ENCODE measurements at regions not wholly inside any gene's neighbourhood (a gene's known extent, or its start where the extent isn't known, plus 50 kb on each side); places are given as distances from the start of the nearest gene placed in this dataset.

DNA sequence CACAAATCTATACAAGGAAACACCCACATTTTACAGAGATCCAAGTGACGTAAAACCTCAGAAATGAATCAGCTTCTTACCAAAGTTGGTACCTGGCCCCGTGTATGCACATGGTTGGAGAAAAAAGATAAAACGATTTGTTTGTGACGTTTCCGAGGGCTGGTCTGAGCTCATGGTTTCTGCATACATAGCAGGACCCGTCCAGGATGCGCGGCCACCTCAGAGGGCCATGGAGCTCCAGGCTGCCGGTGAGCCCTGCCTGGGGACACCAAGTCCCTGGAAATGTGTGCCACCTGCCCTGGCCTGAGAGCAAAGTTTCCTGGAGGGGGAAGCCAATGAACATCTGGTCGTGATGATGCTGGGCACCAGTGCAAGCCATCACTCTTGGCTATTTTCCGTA is 402.6 kb upstream of the MKI67 start:
- no peak for DNase-seq (ENCODE audit: low read depth)

DNA sequence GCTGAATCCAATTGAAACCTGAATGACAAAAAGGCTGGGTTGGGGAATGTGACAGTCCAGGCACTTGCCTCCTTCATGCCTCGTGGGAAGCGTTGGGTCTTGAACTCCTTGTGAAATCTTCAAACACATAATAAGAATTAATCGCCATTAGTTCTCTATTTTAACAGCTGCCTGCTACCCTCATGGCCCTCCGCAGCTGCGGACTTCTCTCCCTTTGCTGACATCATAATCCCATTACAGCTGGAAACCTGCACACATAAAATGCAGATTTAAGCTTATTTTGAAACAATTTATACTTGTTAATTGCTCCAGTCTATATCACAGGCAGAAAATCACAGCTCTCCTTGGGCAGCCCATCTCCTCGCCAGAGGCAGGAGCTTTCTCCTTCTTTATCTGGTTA is 403.0 kb upstream of the MKI67 start:
- DNase-seq (ENCODE audit: low read depth) = no peak

DNA sequence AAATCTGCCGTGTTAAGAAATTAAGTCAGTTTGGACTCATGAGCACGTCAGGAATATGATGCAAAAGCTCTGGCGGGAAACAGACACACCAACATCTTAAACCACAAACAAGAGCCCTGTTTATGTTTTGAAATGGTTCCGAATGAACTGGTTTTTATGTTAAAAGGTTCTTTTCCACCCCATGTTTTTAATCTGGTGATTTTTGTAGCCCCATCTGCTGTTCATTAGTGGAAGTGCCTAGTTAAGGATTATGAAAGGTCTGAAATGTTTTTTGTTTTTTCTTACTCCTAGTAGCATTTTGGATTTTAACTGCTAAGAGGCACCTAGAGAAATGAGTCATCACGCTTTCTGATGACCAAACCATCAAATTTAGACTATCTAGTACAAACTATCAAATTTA is 404.1 kb upstream of the MKI67 start:
- peak; percentile 6 for DNase-seq (ENCODE audit: low read depth)

DNA sequence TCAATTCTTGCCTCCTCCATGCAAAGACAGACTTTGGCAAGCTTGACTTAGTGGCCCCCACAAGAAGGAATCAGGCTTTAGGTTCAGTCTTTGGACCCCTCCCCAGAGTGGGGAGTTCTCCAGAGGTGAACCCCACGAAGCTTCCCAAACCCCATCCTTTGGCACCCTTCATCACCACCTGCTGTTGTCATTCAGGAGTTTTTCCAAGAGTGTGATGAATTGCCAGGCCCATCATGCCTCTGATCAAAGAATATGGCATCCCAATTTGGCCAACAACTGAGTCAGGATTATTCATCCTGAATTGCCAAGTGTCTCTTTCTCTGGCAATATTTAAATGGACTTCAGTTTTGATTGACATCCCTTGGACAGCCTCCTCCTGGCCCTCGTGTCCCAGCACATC is 404.7 kb upstream of the MKI67 start:
- no peak for DNase-seq (ENCODE audit: low read depth)

DNA sequence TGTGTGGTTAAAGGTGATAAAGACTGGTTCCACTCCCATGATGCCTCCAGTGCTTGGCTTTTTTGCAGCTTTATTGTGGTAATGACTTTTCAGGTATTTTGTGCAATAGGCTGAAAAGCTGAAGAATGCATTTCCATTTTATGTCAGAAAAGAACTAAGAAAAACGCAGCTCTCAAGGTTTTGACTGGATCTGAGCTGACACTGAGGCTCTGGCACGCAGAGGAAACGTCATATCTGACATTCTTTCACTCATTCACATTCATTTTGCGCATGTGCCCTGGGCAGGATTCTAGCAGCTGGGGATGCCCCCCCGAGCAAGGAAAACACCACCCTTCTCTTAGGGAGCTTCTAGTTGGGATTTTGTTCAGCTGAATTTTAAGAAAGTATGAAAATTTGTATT is 408.5 kb upstream of the MKI67 start:
- no peak for DNase-seq (ENCODE audit: low read depth)

DNA sequence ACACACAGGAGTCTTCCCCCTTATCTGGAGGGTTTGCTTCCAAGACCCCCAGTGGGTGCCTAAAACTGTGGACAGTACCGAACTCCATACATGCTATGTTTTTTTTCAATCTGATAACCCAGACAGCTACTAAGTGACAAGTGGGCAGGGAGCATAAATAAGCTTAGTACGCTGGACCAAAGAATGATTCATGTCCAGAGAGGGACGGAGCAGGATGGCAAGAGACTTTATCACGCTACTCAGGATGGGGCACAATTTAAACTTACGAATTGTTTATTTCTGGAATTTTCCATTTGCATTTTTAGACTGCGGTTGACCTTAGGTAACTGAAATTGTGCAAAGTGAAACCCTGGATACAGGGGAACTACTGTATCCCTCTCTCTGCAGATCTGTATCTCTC is 410.0 kb upstream of the MKI67 start:
- no peak for DNase-seq (ENCODE audit: low read depth)

DNA sequence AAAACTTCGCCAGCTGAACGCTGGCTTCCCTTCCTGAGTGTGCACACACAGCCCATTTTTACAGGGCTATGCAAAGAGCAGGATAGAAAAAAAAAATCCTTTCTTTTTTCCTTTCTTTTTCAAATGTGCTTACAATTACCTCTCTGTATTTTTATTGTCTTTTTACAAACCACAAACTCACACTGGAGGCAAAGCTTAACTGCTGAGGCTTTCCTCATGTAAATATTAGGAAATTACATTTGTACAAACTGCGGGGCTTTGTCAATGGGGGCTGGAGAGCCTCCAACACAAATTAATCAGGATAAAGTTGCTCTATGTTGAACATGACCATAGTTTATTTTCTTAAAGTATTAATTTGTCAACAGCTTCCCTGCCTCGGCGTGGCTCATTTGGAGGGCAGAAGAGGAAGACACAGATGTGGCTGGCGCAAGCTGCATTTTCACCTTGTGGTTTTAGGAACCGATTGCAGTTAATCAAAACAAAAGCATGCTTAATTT is 411.7 kb upstream of the MKI67 start:
- no peak for DNase-seq (ENCODE audit: low read depth)

DNA sequence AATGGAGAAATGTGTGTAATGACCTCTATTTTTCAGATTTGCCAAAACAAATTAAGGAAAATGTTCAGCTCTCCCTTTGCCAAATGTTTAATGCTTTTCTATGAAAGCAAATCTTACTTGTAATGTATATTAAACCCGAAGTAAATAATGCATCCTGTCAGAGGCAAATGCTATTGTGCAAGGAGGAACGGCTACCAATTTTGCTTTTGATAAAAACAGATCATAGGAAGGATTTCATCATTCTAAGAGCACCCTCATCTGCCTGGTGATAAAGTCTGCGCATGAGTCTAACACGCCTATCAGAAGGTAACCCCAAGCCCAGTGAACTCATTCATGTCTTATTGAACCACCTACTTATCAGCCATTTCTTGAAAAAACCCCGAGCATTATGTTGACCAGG is 412.4 kb upstream of the MKI67 start:
- no peak for DNase-seq (ENCODE audit: low read depth)

DNA sequence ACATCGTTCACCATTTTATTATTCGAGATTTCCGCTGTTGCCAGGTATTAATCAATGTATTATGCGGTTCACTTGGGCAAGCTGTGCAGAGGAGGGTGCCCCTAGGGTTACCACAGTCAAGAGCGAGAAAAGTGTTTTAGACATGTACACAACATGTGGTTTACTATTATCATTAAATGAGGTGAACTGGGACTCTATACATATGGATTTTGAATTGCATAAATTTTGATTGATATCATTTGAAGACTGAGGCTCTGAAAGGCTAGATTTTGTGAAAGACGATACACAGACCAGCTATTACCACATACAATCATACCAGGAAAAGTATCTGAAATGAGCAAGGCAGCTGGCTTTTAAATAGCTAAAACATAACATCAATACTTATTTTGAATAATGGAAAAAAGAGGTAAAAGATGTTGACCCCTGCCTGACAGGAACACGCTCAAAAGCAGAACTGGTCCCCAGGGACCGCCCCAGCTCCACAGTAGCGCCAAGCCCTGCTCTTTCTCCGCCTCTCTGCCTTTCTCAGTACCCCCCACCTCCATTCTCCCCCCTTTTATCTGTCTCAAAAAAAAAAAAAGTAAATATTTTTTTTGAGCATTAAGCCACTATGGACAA is 413.4 kb upstream of the MKI67 start:
- DNase-seq (ENCODE audit: low read depth) = no peak

DNA sequence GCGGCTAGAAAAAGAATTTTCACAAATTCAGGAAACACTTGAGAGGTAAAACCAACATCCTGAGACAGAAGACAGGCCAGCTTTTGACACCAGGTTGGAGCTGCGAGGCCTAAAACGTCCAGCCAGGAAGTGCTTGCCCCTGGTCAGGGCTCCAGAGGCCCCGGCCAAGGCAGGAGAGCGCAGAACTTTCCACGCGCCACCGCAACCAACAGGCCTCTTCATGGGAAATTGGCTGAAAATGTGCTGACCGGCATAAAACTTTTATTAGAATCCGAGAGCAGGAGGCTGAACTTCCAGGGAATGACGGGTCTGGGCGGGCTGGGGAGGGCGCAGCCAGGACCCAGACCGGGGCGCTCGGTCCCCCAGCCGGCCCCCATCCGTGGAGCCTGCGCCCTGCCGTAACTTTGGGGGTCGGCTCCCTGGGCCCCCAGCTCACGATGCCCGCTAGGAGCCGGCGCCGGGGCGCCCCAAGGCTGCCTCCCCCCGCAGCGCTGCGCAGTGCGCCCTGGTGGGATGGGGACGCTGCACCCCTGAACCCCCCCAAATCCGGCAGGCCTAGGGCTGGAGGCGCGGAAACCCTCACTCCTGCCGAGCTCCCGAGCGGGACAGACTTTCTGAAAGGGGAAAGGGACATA is 414.0 kb upstream of the MKI67 start:
- no peak for DNase-seq (ENCODE audit: low read depth)

DNA sequence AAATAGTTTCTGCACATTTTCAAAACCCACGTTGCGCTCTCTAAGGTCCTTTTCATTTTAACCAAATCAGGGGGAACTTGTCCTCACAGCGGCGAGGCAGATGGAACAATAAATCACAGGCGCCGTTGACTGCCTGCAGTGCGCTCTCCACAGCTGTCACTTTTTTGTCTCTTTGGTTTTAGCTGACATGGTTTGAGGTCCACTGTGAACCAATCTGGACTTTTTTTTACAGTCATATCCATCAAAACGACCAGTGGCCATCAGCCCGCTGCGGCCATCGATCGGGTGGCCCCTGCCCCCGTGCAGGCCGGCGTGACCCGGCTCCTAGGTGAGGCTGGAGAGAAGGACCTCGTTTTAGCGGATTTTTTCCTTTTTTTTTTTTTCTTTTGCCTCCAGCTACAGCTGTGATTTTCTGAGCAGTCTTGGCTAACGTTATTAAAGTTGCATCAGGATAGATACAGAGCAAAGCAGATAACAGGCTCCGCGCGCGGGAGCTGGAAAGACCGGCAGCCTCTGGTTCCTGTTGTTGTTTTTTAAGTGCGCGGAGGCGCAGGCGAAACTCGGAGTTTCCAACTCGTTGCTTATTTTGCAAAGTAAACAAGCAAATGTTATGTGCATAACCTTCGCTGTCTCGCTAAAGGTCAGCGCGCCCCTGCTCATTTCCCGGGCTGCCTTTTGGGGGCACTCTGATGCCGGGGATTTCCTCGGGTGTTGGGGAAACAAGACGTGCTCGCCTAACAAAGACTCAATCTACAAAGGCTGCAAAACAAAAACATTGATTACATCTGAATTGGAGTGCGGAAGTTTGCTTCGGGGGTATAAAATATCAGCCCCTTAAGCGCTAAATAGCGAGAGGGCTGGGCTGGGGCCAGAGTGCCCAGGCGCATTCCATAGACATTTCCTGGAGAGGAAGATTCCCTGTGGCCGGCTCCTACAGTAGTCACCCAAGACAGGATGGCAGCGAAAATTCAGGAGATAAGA is 414.8 kb upstream of the MKI67 start:
- no peak for DNase-seq (ENCODE audit: low read depth)

DNA sequence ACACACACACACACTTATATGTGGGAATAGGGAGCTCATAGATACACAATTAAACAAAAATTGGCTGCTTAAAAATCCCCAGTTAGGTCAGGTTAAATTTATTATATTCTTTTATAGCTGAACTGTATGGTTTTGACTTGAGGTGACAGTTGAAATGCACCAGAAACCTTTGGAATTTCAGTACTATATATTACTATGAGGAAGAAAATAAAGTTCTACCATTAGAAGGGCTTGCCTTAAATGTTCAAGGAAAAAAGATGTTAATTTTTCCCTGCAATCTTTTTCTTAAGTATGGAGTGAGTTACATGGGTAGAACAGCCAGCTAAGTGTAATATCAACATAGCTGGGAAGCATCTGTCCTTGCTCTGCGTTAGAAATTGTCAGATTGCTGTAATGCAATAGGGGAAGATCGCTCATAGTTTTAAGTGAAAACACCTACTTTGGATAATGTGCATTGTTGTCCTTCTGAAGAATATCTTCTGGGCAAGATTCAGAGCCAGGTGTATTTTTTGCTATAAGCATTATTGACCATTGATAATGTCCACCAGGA is 415.8 kb upstream of the MKI67 start:
- DNase-seq (ENCODE audit: low read depth) = no peak

DNA sequence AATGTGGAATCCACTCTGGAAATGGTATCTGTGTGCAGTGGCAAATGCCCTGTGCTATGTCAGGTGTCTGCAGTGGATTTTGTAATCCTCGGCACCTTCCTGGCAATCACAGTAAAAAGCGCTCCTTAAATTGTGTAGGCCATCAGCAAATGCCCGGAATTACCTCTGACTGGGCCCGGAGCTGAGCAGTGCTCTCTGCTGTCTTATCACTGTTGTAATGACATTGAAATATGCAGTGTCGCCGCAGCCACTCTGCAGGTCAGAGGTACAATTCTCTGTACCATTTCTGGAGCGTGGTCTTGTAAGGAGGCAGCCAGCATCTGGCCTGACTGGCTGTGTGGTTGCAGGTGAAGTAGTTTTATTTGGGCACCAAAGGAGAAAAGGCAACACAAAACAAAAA is 416.4 kb upstream of the MKI67 start:
- DNase-seq (ENCODE audit: low read depth) = no peak

DNA sequence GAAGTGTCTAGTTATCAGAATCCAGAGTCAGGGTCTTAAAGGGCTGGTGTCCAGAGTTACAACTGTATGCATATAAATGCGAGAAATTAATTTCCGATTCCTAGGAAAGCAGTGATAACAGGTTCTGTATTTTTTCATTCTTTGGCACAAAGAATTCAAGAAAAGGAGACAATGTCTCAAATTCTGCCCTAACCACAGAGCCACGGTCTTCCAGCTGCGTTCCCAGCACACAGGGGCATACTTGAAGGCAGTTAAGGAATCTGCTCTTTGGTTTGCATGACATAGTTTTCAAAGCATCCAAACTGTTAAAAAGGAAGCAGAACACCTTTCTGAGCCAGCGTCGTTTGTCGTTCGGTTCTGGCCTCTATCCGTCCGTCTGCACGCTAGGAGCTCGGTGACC is 416.9 kb upstream of the MKI67 start:
- DNase-seq (ENCODE audit: low read depth) = no peak

DNA sequence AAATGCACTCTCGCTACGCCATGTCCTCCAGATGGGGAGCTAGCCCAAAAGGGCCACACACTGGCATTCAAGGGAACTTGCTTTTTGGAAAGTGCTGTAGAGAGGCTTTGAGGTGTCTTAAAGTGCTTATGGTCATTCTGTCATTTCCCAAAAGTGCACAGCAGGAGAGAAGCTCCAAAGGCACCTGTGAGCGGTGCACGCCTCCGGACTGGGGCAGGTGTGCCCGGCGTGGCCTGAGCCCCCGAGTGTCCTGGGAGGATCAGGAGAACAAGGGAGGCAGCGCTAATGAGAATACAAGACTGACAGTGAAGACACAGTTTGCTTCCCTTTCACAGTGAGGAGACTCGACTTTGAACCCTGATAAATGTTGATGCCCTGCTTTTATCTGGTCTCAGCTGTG is 419.0 kb upstream of the MKI67 start:
- DNase-seq (ENCODE audit: low read depth) = no peak

DNA sequence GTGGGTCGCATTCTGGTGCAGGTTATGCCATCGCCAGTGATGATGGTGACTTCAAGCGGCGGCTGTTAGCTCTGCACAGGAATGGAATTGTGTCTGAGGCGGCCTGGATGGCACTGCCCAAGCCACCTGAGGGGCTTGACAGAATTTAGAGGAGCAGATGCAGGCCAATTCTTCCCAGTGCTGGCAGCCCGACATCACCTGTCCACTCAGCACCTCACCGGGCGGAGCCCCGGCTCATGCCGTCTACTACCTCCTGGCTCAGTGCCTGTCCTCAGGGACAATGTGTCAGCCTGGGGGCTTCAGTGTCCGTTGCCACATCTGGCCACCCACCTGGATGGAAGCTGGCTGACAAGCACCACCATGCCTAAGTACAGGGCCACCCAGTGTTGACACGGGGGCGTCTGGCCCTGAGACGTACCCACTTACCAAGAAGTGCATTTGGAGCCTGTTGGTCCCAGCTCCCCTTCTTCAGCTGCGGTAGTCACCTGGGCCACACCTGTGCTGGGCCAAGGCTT is 420.5 kb upstream of the MKI67 start:
- DNase-seq (ENCODE audit: low read depth) = no peak

DNA sequence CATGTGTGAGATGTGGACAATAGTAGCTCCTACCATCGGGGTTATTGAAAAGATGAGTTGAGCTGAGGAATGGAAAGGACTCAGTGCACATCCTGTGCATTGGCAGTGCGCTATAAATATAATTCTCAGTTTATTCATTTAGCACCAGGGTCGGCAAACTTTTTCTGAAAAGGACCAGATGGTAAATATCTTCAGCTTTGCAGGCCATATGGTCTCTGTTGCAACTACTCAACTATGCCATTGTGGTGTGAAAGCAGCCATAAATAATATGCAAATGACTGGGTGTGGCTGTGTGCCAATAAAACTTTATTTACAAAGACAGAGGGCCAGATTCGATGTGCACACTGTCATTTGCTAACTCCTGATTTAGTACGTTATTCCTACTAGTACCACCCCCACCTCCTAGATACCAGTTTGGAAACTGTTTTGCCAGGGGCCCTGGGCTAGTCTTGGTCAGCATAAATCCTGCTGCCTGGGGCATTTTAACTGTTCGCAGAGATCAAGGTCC is 422.9 kb upstream of the MKI67 start:
- no peak for DNase-seq (ENCODE audit: low read depth)

DNA sequence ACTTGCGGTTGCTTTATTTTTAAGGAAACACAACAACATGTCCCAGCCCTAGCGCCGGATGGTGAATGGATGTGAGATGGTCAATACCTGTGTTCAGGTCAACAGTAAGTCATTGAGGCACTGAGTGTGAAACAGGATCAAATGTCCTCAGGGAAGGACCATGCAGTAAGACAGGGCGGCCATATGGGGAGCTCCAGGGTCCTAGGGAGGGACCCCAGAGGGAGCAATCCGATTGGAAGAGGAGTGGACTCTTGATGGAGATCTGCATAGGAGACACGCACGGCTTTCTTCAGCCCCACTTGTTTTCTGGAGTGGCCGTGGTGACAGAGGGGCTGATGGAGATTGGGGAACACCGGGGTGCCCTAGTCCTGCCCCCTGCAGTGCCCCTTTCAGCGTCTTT is 423.8 kb upstream of the MKI67 start:
- DNase-seq (ENCODE audit: low read depth) = no peak

DNA sequence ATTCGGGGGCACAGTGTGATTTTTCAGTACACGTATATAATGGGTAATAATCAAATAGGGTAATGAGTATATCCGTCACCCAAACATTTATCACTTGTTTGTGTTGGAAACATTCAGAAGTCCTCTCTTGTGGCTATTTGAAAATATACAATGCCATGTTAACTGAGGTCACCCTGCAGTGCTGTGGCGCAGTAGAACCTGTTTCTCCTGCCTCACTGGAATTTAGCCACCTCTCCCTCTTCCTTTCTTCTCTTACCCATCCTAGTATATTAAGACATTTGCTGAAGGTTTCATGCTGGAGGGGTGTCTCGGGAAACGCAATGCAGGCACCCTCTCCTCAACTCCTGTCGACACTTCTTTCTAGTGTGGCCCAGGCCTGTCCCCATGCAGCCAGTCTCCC is 425.3 kb upstream of the MKI67 start:
- DNase-seq (ENCODE audit: low read depth) = no peak

DNA sequence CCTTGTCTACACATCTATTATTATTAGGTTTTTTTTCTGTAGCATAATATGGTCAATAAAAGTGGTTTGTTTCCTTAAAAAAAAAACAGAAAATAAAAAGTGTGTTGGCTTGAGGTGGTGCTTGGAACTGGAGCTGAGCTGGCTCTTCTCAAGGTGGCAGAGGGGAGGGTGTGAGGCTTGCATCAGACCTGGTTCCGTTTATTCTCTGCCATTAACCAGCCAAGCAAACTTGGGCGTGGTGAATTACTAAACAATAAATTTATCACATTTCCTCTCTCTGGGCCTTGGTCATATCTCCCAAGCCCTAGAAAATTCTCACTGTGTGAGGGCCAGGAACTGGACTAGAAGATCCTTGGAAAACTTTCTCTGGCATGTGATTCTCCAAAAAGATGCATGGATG is 427.5 kb upstream of the MKI67 start:
- no peak for DNase-seq (ENCODE audit: low read depth)

DNA sequence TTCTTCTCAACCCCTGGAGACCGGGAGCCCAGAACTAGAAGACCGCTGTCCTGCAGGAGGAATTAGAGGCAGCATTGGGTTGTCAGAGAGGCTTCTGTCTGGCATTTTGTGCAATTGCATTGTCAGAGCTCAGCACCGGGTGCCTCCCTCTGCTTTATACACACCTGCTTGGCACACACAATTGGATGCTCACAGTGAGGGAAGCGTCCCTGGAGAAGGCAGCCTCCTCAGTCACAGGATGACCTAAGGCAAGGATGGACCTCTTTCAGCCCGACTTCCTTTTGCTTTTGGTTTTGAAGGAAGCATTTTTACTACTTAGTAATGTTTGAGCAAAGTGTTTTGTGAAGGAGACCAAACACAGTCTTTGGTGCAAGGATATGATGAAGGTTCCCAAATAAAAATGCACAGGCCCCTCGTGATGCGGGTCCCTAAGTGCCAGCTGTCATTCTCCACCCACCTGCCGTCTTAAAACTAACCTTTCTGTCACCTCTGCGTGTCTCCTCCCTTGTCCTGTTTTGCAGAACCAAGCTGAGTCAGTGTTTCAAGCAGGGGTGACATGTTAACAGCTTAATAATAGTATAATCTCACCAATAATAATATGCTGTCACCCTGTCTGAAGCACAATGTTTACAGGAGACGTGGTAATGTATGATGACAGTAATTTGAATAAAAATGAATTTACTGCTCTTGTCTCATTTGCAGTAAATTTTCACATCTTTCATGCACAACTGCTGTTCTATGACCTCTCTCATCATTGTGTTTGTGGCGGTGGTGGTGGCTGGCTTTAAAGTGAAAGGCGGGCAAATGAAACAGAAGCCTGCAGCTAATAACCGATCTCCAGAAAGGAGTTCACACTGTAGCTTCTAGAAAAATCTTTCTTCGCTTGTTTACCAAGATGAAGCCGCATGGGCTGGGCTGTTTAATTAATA is 430.2 kb upstream of the MKI67 start:
- no peak for DNase-seq (ENCODE audit: low read depth)

Measured in stromal cell of bone marrow (primary cell).